Spinal cord (tissue), 9 donors: ENCODE measurements at regions not wholly inside any gene's neighbourhood (a gene's known extent, or its start where the extent isn't known, plus 50 kb on each side); places are given as distances from the start of the nearest gene placed in this dataset.
"Not testable (repeated sequence)": the region's sequence is repeated elsewhere in the genome, so short reads cannot be mapped to it uniquely, and the experiment has no call there.

Experiments used
- DNase-seq, 6 donors: peaks; one replicate each; pipeline versions ENCODE4 v3.0.0 to v3.0.0-alpha.2; 2013 to 2015; ENCODE audit warnings: low spot score in 6 of 6, low read depth in 4 of 6
- H3K27ac ChIP-seq: one replicate; pipeline ENCODE4 v1.5.1; 2013; ENCODE audit warnings: low read depth, low read length, control low read depth
- H3K27me3 ChIP-seq: one replicate; pipeline ENCODE4 v1.6.1; 2013; ENCODE audit warnings: low read length; ENCODE audit not compliant: control insufficient read depth, insufficient read depth
- H3K36me3 ChIP-seq: one replicate; pipeline ENCODE4 v1.6.1; 2013; ENCODE audit warnings: low read length; ENCODE audit not compliant: control insufficient read depth, insufficient read depth
- H3K4me1 ChIP-seq: one replicate; pipeline ENCODE4 v1.6.1; 2013; ENCODE audit warnings: low read length; ENCODE audit not compliant: control insufficient read depth, insufficient read depth
- H3K4me3 ChIP-seq: one replicate; pipeline ENCODE4 v1.5.1; 2013; ENCODE audit warnings: low read depth, low read length, control low read depth
- H3K9me3 ChIP-seq: one replicate; pipeline ENCODE4 v1.6.1; 2013; ENCODE audit warnings: low read length; ENCODE audit not compliant: control insufficient read depth, insufficient read depth
- WGBS: methylation state at CpG from one replicate; pipeline ENCODE4 v1.1.5; 2013; ENCODE audit warnings: missing lambda C conversion rate; ENCODE audit not compliant: insufficient coverage; 5-methylcytosine and 5-hydroxymethylcytosine counted together
- donor health status: healthy.

DNA sequence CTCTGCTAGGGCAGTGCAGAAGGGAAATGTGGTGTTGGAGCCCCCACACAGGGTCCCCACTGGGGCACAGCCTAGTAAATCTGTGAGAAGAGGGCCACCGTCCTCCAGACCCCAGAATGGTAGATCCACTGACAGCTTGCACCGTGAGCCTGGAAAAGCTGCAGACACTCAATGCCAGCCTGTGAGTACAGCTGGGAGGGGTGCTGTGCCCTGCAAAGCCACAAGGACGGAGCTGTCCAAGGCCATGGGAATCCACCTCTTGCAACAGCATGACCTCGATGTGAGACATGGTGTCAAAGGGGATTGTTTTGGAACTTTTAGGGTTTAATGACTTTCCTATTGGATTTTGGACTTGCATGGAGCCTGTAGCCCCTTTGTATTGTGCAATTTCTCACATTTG lies 220.8 kb upstream of the BRINP3 start:
- H3K36me3 ChIP-seq, H3K4me3 ChIP-seq, H3K27me3 ChIP-seq, H3K4me1 ChIP-seq, H3K9me3 ChIP-seq, DNase-seq, H3K27ac ChIP-seq: not testable (repeated sequence)
- 92% methylated on average over 4 of the region's 4 CpGs for WGBS

DNA sequence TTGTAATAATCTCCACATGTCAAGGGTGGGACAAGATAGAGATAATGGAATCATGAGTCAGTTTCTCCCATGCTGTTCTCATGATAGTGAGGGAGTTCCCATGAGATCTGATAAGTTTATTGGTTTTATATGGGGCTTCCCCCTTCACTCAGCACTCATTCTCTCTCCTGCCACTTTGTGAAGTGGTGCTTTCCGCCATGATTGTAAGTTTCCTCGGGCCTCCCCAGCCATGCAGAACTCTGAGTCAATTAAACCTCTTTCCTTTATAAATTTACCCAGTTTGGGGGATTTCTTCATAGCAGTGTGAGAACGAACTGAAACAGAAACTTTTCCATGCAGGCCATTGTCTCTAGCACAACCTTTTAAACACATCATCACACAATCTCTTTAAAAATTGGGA lies 221.5 kb upstream of the BRINP3 start:
- H3K27ac ChIP-seq = no peak overlapping the region
- no peak overlapping the region for H3K4me3 ChIP-seq
- H3K27me3 ChIP-seq = no peaks in the 10 kb centered on the region
- no peaks in the 10 kb centered on the region for H3K4me1 ChIP-seq
- H3K9me3 ChIP-seq = no peaks in the 10 kb centered on the region
- H3K36me3 ChIP-seq = no peaks in the 10 kb centered on the region
- DNase-seq = no peak
- WGBS = no CpG with 5 or more reads among the region's 3 CpGs

GRCh38 chr1:190708418-190709057 lies 230.9 kb upstream of the BRINP3 start:
- H3K4me1 ChIP-seq = no peaks in the 10 kb centered on the region
- H3K4me3 ChIP-seq = no peak overlapping the region
- no peaks in the 10 kb centered on the region for H3K36me3 ChIP-seq
- no peaks in the 10 kb centered on the region for H3K9me3 ChIP-seq
- H3K27ac ChIP-seq = no peak overlapping the region
- WGBS = no CpG with 5 or more reads among the region's 4 CpGs
- no peak for DNase-seq
- H3K27me3 ChIP-seq = no peaks in the 10 kb centered on the region

DNA sequence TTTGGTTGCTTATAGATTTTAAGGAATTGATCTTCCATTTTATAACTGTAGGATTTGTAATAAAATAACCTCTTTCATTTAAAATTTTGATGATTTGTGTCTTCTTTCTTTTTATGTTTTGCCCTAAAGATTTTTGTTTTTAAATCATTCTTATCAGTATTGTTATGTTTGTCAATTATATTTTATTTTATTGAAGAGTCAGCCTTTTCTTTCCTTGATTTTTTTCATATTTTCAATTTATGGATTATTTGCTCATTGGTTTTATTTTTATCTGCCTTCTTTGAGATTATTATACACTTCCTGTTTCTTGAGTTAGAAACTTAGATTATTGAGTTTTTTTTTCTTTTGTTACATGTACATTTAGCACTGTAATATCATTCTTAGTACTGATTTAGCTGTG lies 233.4 kb upstream of the BRINP3 start:
- no peak overlapping the region for H3K27ac ChIP-seq
- no peaks in the 10 kb centered on the region for H3K4me1 ChIP-seq
- DNase-seq = no peak
- H3K36me3 ChIP-seq = no peaks in the 10 kb centered on the region
- no peak overlapping the region for H3K4me3 ChIP-seq
- no peaks in the 10 kb centered on the region for H3K9me3 ChIP-seq
- no peaks in the 10 kb centered on the region for H3K27me3 ChIP-seq

DNA sequence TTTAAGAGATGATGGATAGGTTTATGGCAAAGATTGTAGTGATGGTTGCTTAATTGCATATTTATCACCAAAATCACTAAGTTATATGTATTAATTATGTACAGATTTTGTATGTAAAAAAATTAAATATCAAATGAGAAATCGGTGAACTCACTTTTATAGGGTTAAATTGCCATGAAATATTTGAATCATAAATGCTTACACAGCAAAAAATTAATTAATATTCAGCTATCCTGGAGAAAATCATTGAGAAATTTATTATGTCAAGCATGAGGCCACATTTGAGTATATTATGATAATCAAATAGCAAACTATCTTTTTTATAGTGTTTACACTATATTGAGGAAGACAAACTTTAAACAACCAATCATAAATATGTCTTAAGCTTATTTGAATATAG lies 239.4 kb upstream of the BRINP3 start:
- Histone ChIP-seq H3K36me3 (no peaks in the 10 kb centered on the region), H3K27me3 (no peaks in the 10 kb centered on the region), H3K27ac (no peak overlapping the region), H3K4me3 (no peak overlapping the region), H3K4me1 (no peaks in the 10 kb centered on the region), H3K9me3 (no peaks in the 10 kb centered on the region)
- no CpG with 5 or more reads among the region's 1 CpG for WGBS
- DNase-seq = no peak

- Histone ChIP-seq H3K4me1 (no peaks in the 10 kb centered on the region), H3K4me3 (no peak overlapping the region), H3K27ac (no peak overlapping the region), H3K36me3 (no peaks in the 10 kb centered on the region), H3K9me3 (no peaks in the 10 kb centered on the region), H3K27me3 (no peaks in the 10 kb centered on the region)
- DNase-seq = peak in 2 of 6 donors; percentile 32 to 51
- 88% methylated on average over 6 of the region's 7 CpGs for WGBS
Observed at GRCh38 chr1:190736971-190737590, 259.4 kb upstream of the BRINP3 start.

DNA sequence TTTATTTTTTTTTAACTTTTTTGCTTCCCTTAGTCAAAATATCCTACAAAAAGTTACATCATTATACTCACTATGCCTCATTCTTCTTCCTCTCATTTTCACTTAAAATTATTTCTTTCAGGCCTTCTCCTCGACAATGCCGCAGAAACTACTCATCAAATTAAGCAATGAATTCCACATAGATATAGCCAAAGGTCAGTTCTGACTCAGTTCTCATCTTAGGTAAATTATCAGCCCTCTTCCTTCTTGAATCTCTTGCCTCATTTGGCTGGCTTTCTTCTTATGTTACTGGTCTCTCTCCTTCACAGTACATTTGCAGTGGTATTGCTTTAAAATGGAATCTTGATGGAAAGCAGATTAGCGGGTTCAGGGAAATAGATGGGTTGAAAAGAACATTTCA lies 260.7 kb upstream of the BRINP3 start:
- Histone ChIP-seq H3K36me3 (no peaks in the 10 kb centered on the region), H3K4me1 (no peaks in the 10 kb centered on the region)
- WGBS = 88% methylated on average over 3 of the region's 3 CpGs

DNA sequence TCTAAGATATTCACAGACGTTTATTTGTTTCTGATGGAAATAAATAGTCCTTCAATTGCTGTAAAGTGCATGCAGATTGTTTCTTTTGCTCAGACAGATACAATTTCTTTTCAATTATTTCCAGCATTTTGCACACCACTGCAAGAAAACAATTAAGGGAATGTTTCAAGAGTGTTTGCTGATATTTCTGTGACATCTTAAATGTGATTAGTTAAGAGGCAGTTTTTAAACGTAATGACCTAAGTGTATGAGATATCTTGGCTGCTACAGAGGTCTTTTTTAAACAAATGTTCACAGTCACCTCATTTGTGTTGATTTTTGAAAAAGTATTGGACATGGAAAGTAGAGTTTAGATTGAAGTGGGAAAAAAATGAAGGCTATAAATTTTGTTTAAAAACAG lies 262.3 kb upstream of the BRINP3 start:
- no peak overlapping the region for H3K4me3 ChIP-seq
- no peaks in the 10 kb centered on the region for H3K36me3 ChIP-seq
- WGBS = 20% methylated on average over 1 of the region's 2 CpGs
- no peak overlapping the region for H3K27ac ChIP-seq
- no peaks in the 10 kb centered on the region for H3K27me3 ChIP-seq
- no peaks in the 10 kb centered on the region for H3K9me3 ChIP-seq
- no peaks in the 10 kb centered on the region for H3K4me1 ChIP-seq
- DNase-seq = no peak

More for the DNA sequence above, 260.7 kb upstream of the BRINP3 start:
- Histone ChIP-seq H3K27ac (no peak overlapping the region), H3K27me3 (no peaks in the 10 kb centered on the region), H3K9me3 (no peaks in the 10 kb centered on the region), H3K4me3 (no peak overlapping the region)
- no peak for DNase-seq

DNA sequence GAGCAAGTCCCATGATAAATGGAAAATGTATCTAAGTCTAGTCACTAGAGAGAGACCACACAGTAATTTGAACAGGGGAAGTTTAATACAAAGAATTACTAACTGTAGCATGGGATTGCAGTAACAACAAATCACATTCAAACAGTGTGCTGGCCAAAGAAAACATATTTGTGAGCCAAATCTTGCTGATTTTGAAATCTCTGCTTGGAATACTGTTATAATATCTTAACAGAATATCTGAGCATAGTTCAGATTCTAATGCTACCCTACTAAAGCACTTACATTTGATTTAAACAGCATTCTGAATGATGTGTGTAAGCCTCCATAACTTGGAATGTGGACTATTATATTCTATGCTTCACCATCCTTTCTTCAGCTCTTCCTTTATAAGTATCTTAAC lies 270.0 kb upstream of the BRINP3 start:
- Histone ChIP-seq H3K4me3 (no peak overlapping the region), H3K27me3 (no peaks in the 10 kb centered on the region), H3K4me1 (no peaks in the 10 kb centered on the region), H3K36me3 (no peaks in the 10 kb centered on the region), H3K9me3 (no peaks in the 10 kb centered on the region), H3K27ac (no peak overlapping the region)
- peak in 1 of 6 donors; percentile 46 for DNase-seq

GRCh38 chr1:190752131-190752530 lies 274.5 kb upstream of the BRINP3 start:
- 100% methylated on average over 1 of the region's 2 CpGs for WGBS
- no peaks in the 10 kb centered on the region for H3K9me3 ChIP-seq
- no peaks in the 10 kb centered on the region for H3K27me3 ChIP-seq
- H3K4me1 ChIP-seq = no peaks in the 10 kb centered on the region
- H3K4me3 ChIP-seq = no peak overlapping the region
- no peaks in the 10 kb centered on the region for H3K36me3 ChIP-seq
- H3K27ac ChIP-seq = no peak overlapping the region
- DNase-seq = no peak
